ENCODE measurements at regions not wholly inside any gene's neighbourhood (a gene's known extent, or its start where the extent isn't known, plus 50 kb on each side); places are given as distances from the start of the nearest gene placed in this dataset.

GRCh38 chr2:34103437-34103836, 504.3 kb upstream of the FAM98A start:
- no peak for TF ChIP-seq CTCF (IDR thresholded peaks at IDR 0.05; ENCODE audit: low read depth, low read length)
- TF ChIP-seq EZH2phosphoT487 (IDR thresholded peaks at IDR 0.05; ENCODE audit: low read depth) = no peak

All from OCI-LY3 (cell line).